ENCODE measurements at regions not wholly inside any gene's neighbourhood (a gene's known extent, or its start where the extent isn't known, plus 50 kb on each side); places are given as distances from the start of the nearest gene placed in this dataset.

GRCh38 chr13:111006506-111007031 is 91.7 kb upstream of the ANKRD10 start:
- TF ChIP-seq CTCF (conservative IDR thresholded peaks at IDR 0.05): no peak
- H3K4me1 Mint-ChIP-seq: no peaks in the 10 kb centered on the region
- H3K27ac Mint-ChIP-seq (ENCODE audit: unreplicated experiment): no peak overlapping the region
- DNase-seq (ENCODE audit: low read depth, low spot score): no peak
- H3K27me3 Mint-ChIP-seq (ENCODE audit: low read depth): peaks cover 3% of the 10 kb centered on the region
- no peak overlapping the region for H3K4me3 Mint-ChIP-seq
- no peaks in the 10 kb centered on the region for H3K9me3 Mint-ChIP-seq
- H3K36me3 Mint-ChIP-seq (ENCODE audit: low read depth): no peaks in the 10 kb centered on the region

DNA sequence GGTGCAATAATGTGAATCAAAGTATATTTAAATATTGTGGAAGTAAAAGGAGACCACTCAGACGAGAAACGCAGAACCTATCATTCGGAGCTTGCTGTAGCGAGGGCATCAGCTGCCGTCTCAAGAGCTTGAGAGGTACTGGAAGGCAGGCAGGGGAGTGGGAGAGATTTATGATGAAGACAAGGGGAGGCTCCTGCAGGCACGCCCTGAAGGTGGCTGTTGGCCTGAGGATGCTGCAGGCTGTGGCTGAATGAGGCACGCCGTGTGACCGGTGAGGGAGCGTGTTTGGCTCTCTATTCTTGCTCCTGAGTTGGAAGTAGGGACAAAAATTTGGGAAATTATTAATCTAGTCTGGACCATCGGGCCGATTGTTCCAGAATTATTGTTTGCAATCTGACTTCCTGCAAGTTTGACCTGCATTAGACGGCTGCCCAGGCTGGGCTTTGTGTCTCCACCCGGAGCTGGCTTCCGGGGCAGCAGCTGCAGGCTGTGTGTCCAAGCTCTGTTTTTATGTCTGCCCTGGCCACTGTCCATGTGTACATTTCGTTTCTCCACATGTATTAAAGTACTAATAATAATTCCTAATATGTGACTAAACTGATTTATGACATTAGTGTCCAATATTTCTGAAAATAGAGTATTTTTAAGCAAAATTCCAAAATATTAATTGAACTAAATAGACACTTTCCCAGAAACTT is 91.1 kb upstream of the ANKRD10 start:
- no peaks in the 10 kb centered on the region for H3K9me3 Mint-ChIP-seq
- no peak for TF ChIP-seq CTCF (conservative IDR thresholded peaks at IDR 0.05)
- no peak for DNase-seq (ENCODE audit: low read depth, low spot score)
- no peak overlapping the region for H3K4me3 Mint-ChIP-seq
- no peaks in the 10 kb centered on the region for H3K4me1 Mint-ChIP-seq
- H3K36me3 Mint-ChIP-seq (ENCODE audit: low read depth): no peaks in the 10 kb centered on the region
- no peak overlapping the region for H3K27ac Mint-ChIP-seq (ENCODE audit: unreplicated experiment)
- peaks cover 2% of the 10 kb centered on the region for H3K27me3 Mint-ChIP-seq (ENCODE audit: low read depth)

GRCh38 chr13:111005364-111005763 is 90.5 kb upstream of the ANKRD10 start:
- Mint-ChIP-seq H3K4me3 (no peak overlapping the region), H3K36me3 (ENCODE audit: low read depth) (no peaks in the 10 kb centered on the region), H3K27ac (ENCODE audit: unreplicated experiment) (no peak overlapping the region), H3K9me3 (no peaks in the 10 kb centered on the region), H3K4me1 (no peaks in the 10 kb centered on the region), H3K27me3 (ENCODE audit: low read depth) (peaks cover 2% of the 10 kb centered on the region)
- DNase-seq (ENCODE audit: low read depth, low spot score): no peak
- no peak for TF ChIP-seq CTCF (conservative IDR thresholded peaks at IDR 0.05)

DNA sequence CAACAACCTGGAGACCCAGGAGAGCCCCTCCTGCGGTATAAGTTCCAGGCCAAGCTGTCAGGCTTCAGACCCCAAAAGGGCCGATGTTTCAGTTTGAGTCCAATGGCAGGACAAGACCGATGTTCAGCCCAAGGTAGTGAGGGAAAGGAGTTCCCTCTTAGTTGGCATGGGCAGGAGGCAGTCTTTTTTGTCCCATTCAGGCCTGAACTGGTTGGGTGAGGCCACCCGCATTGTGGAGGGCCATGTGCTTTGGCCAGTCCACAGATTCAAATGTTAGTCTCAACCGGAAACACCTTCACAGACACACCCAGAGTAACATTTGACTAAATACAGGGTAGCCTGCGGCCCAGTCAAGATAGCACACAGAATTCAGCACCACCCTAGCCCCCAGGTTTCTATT is 89.6 kb upstream of the ANKRD10 start:
- no peak for TF ChIP-seq CTCF (conservative IDR thresholded peaks at IDR 0.05)
- no peaks in the 10 kb centered on the region for H3K27me3 Mint-ChIP-seq (ENCODE audit: low read depth)
- DNase-seq (ENCODE audit: low read depth, low spot score): no peak
- no peaks in the 10 kb centered on the region for H3K9me3 Mint-ChIP-seq
- no peak overlapping the region for H3K4me3 Mint-ChIP-seq
- H3K36me3 Mint-ChIP-seq (ENCODE audit: low read depth): no peaks in the 10 kb centered on the region
- no peak overlapping the region for H3K27ac Mint-ChIP-seq (ENCODE audit: unreplicated experiment)
- no peaks in the 10 kb centered on the region for H3K4me1 Mint-ChIP-seq

GRCh38 chr13:111001636-111002035 is 86.8 kb upstream of the ANKRD10 start:
- Mint-ChIP-seq H3K4me1 (no peaks in the 10 kb centered on the region), H3K27me3 (ENCODE audit: low read depth) (peaks cover 25% of the 10 kb centered on the region), H3K4me3 (no peak overlapping the region), H3K9me3 (no peaks in the 10 kb centered on the region), H3K27ac (ENCODE audit: unreplicated experiment) (no peak overlapping the region), H3K36me3 (ENCODE audit: low read depth) (no peaks in the 10 kb centered on the region)
- TF ChIP-seq CTCF (conservative IDR thresholded peaks at IDR 0.05): no peak
- no peak for DNase-seq (ENCODE audit: low read depth, low spot score)

Measured in neural crest cell (in vitro differentiated cells).